Right cardiac atrium (tissue), 5 donors: ENCODE measurements at regions not wholly inside any gene's neighbourhood (a gene's known extent, or its start where the extent isn't known, plus 50 kb on each side); places are given as distances from the start of the nearest gene placed in this dataset.

Experiments used
- ATAC-seq, 2 donors: fragments of 200-7000 bp; cut with Tn5 transposase; one replicate each; pipeline versions ENCODE4 v1.8.0 to v1.9.1; 2020; ENCODE audit warnings: moderate library complexity in 2 of 2, mild to moderate bottlenecking in 1 of 2
- DNase-seq, 3 donors: peaks; one replicate each; pipeline ENCODE4 v3.0.0-alpha.2; 2020
- H3K27ac ChIP-seq: one replicate; pipeline ENCODE4 v1.5.1; 2013; ENCODE audit warnings: mild to moderate bottlenecking, low read length, control low read depth, moderate library complexity
- H3K27me3 ChIP-seq: one replicate; pipeline ENCODE4 v1.6.1; 2013; ENCODE audit not compliant: control insufficient read depth, insufficient read depth
- H3K4me1 ChIP-seq: one replicate; pipeline ENCODE4 v1.6.1; 2013; ENCODE audit warnings: low read length; ENCODE audit not compliant: control insufficient read depth, insufficient read depth
- H3K4me3 ChIP-seq: one replicate; pipeline ENCODE4 v1.5.1; 2013; ENCODE audit warnings: low read length, control low read depth
- H3K9me3 ChIP-seq: one replicate; pipeline ENCODE4 v1.6.1; 2013; ENCODE audit warnings: low read length; ENCODE audit not compliant: control insufficient read depth
- WGBS: extraction: QIAGEN DNeasy Blood & Tissue Kit; methylation state at CpG from one replicate; pipeline ENCODE4 v1.1.7; 2013; 5-methylcytosine and 5-hydroxymethylcytosine counted together
- intact Hi-C, 4 donors: fragments of 100-400 bp; cut with DNase I; formaldehyde crosslinking; loops; one replicate each; pipeline versions ENCODE4 v1.11.0 to v1.14.0; 2022 to 2023
- donor health status: healthy with polysubstance abuse.
- donor health status: DM: no; HTN: yes; CAD: no.
- donor health status: DM: no; HTN: no; CAD: no.
- donor health status: DM: no; HTN: yes; CAD: no; lungs with severe emphysema.
- donor health status: DM: yes; HTN: yes; CAD: no.

DNA sequence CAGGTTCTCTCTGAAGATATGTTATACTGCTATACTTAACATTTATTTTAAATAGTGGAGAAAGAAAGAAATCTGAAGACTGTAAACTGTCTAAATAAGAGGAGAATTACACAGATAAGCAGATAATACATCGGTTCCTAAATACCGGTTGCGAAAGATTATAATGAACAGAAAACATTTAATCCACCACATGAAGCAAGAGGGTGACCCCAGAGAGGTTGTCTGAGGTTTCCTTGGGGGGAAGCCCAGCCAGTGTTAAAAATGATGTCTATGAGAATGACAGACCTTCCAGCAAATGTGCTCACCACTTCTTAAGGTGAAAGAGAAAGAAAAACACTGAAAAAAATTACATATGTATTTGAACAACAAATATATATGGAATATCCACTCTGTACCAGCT lies 356.4 kb upstream of the KAZN start:
- no peak for ATAC-seq
- Histone ChIP-seq H3K4me3 (no peak overlapping the region), H3K9me3 (no peaks in the 10 kb centered on the region), H3K4me1 (no peaks in the 10 kb centered on the region), H3K27ac (no peak overlapping the region), H3K27me3 (no peaks in the 10 kb centered on the region)
- no peak for DNase-seq
- intact Hi-C loops, result no loop called here
- WGBS, result 70% methylated on average over 3 of the region's 3 CpGs

DNA sequence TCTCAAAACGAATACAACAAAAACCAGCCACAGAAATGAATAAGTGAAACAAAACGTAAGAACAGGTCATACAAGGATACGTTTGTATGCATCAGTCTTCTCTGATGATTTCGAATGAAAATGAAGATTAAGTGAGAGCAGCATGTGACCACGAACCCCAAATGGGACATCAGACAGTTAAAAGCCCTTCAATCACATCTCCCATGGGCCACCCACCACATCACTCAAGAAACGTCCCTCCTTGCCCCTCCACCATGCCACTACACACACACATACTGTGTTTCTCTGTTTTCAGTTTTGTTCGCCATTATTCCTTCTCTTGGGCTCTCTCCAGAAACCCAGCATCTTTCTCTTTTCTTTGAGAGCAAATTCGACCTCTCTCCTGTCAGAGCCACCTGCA lies 355.6 kb upstream of the KAZN start:
- H3K4me3 ChIP-seq, result no peak overlapping the region
- ATAC-seq (no peak), DNase-seq (no peak)
- no peaks in the 10 kb centered on the region for H3K9me3 ChIP-seq
- no peak overlapping the region for H3K27ac ChIP-seq
- 73% methylated on average over 8 of the region's 8 CpGs for WGBS
- H3K4me1 ChIP-seq, result no peaks in the 10 kb centered on the region
- no peaks in the 10 kb centered on the region for H3K27me3 ChIP-seq
- intact Hi-C loops, result no loop called here

DNA sequence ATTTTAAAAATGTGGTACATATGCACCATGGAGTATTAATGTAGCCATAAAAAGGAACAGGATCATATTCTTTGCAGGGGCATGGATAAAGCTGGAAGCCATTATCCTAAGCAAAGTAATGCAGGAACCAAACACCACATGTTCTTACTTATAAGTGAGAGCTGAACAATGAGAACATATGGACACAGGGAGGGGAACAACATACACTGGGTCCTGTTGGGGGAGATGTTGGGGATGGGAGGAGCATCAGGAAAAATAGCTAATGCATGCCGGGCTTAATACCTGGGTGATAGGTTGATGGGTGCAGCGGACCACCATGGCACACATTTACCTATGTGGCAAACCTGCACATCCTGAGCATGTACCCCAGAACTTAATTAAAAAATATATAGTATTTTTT lies 352.5 kb upstream of the KAZN start:
- Histone ChIP-seq H3K27ac (no peak overlapping the region), H3K4me1 (no peaks in the 10 kb centered on the region), H3K27me3 (no peaks in the 10 kb centered on the region), H3K4me3 (no peak overlapping the region), H3K9me3 (no peaks in the 10 kb centered on the region)
- ATAC-seq (no peak), DNase-seq (no peak)
- WGBS, result 87% methylated on average over 2 of the region's 2 CpGs
- intact Hi-C loops, result no loop called here

DNA sequence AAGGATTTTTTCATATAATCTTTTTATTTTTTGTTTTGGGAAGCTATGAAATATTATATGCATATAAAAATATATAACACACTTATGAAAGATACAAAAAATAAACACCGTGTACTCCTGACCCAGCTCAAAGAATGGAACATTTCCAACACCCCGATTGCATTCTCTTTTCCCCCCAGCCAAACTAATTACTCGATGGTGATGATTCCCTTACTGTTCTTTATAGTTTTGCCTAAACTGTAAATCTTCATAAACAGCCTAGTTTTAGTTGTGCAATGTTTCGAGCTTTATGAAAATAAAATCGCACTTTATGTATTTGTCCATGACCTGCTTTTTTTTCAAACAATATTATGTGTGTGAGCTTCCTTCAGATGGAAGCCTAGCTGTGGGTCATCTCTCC lies 352.0 kb upstream of the KAZN start:
- H3K27ac ChIP-seq, result no peak overlapping the region
- 76% methylated on average over 5 of the region's 5 CpGs for WGBS
- H3K4me3 ChIP-seq, result no peak overlapping the region
- intact Hi-C loops, result no loop called here
- H3K4me1 ChIP-seq, result no peaks in the 10 kb centered on the region
- no peak for DNase-seq
- H3K9me3 ChIP-seq, result no peaks in the 10 kb centered on the region
- no peak for ATAC-seq
- no peaks in the 10 kb centered on the region for H3K27me3 ChIP-seq

DNA sequence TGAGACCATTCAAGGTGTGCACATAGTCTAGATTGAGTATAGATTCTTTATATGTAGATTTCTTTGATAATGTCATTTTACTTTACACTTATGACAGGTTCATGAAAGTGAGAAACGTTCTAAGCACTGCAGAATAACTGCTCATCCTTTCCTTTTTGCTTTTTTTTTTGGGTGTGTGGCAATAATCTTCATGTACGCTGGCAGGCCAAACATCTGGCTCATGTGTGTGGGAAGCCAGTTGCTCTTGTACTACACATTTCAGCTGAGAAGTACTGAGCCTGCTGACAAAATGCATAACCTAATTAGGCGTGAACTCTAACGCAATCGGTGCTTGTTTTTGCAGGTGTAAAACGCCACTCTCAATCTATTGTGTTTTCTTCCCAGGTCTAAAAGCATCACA lies 350.8 kb upstream of the KAZN start:
- Histone ChIP-seq H3K27ac (no peak overlapping the region), H3K9me3 (no peaks in the 10 kb centered on the region), H3K4me1 (no peaks in the 10 kb centered on the region), H3K27me3 (no peaks in the 10 kb centered on the region), H3K4me3 (no peak overlapping the region)
- intact Hi-C loops, result no loop called here
- DNase-seq (no peak), ATAC-seq (no peak)
- 74% methylated on average over 6 of the region's 6 CpGs for WGBS

DNA sequence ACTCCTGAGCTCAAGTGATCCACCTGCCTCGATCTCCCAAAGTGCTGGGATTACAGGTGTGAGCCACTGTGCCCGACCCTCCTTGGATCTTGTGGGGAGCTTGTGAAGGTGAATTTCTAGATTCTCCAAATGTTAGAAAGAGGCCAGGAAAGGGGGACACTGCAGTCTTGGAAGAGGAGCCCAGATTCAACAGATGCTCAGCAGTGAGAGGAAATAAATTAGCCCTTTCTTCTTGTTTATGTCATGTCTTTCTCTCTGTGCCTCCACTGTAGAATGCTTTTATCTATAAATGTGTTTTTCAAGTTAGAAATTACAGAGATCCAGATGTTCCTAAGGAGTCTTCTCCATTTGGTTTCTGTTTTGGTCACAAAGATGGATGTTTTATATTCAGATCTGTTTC lies 346.6 kb upstream of the KAZN start:
- DNase-seq, result no peak
- H3K4me3 ChIP-seq, result no peak overlapping the region
- no peaks in the 10 kb centered on the region for H3K27me3 ChIP-seq
- no peak overlapping the region for H3K27ac ChIP-seq
- H3K4me1 ChIP-seq, result no peaks in the 10 kb centered on the region
- no peak for ATAC-seq
- no peaks in the 10 kb centered on the region for H3K9me3 ChIP-seq
- intact Hi-C loops, result no loop called here
- WGBS, result 91% methylated on average over 2 of the region's 2 CpGs

DNA sequence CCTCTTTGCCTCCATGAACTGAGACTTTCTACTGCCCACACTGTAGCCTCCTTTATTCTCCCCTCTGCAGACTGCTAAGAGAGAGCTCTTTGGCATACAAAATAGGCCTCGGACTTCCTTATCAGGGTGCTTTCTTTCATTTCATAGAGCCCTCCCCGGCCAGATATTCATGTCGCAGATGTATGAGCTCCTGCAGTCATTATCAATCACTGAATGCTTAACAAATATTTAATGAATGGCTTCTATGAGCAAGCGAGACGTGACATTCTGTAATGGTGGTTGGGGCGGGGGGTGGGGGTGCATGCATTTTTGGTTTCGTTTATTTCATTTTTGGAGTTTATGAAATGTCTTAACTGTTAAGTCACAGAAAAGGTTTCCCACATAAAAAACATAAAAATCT lies 344.8 kb upstream of the KAZN start:
- no peak overlapping the region for H3K27ac ChIP-seq

DNA sequence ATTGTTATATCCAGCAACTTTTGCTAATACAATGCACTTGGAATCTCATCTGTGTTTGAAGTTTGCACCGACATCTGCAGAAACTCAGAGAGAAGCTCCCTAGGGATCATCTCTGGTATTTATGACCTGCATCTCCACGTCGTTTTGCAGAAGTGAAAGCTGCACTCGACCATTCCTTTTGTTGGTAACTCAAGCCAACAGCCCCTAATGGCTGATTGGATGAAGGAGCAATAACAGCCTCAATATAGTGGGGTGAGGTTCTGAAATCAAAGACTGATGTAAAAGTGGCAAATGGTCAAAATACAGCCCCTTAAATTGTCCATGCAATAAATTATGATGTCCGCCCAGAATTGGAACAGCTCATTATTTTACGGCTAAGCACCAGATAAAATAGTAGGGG lies 344.2 kb upstream of the KAZN start:
- H3K27ac ChIP-seq, result no peak overlapping the region
- no peak overlapping the region for H3K4me3 ChIP-seq
- H3K9me3 ChIP-seq, result no peaks in the 10 kb centered on the region
- DNase-seq (no peak), ATAC-seq (no peak)
- H3K4me1 ChIP-seq, result no peaks in the 10 kb centered on the region
- 44% methylated on average over 6 of the region's 6 CpGs for WGBS
- H3K27me3 ChIP-seq, result no peaks in the 10 kb centered on the region
- intact Hi-C loops, result no loop called here

More for the DNA sequence above, 344.8 kb upstream of the KAZN start:
- no peaks in the 10 kb centered on the region for H3K4me1 ChIP-seq
- ATAC-seq (no peak), DNase-seq (no peak)
- H3K4me3 ChIP-seq, result no peak overlapping the region
- no peaks in the 10 kb centered on the region for H3K27me3 ChIP-seq
- H3K9me3 ChIP-seq, result no peaks in the 10 kb centered on the region
- intact Hi-C loops, result no loop called here
- WGBS, result 57% methylated on average over 7 of the region's 7 CpGs

DNA sequence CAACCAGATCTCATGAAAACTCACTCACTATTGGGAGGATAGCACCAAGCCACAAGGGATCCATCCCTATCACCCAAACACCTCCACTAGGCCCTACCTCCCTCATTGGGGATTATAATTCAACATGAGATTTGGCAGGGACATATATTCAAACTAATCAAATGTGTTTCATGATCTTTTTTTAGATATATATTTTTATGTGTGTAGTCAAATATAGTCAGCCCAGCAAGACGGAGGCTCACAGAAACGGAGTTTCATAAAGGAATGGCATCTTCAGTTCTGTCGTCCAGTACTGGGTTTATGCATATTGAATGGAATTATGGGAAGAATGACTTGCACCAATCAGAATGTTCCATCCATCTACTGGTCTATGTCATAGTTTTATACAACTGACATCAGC lies 343.3 kb upstream of the KAZN start:
- Histone ChIP-seq H3K9me3 (no peaks in the 10 kb centered on the region), H3K4me1 (no peaks in the 10 kb centered on the region), H3K4me3 (no peak overlapping the region), H3K27me3 (no peaks in the 10 kb centered on the region), H3K27ac (no peak overlapping the region)
- WGBS, result 84% methylated on average over 3 of the region's 3 CpGs
- DNase-seq (no peak), ATAC-seq (no peak)
- intact Hi-C loops, result no loop called here

DNA sequence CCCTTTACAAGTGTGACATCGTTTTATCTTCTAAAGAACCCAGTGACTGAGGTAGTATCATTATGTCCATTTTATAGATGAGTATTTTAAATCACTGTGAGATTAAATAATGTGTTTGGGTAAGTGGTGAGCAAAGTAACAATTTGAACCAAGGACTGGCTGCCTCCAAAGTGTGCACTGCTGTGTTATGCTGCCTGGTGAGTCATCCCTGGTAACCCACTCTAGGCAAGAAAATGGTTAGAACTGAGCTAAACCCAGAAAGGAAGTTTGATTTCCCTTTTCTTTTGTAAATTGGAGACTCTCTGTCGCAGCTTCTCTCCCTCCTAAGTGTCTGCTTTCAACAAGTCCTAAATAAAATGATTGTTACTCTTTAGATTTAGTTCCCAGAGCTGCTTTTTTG lies 342.8 kb upstream of the KAZN start:
- Histone ChIP-seq H3K4me3 (no peak overlapping the region), H3K27ac (no peak overlapping the region), H3K9me3 (no peaks in the 10 kb centered on the region), H3K27me3 (no peaks in the 10 kb centered on the region), H3K4me1 (no peaks in the 10 kb centered on the region)
- ATAC-seq (peak in 1 of 2 donors; percentile 50), DNase-seq (no peak)
- intact Hi-C loops, result no loop called here
- WGBS, result 48% methylated on average over 2 of the region's 2 CpGs

DNA sequence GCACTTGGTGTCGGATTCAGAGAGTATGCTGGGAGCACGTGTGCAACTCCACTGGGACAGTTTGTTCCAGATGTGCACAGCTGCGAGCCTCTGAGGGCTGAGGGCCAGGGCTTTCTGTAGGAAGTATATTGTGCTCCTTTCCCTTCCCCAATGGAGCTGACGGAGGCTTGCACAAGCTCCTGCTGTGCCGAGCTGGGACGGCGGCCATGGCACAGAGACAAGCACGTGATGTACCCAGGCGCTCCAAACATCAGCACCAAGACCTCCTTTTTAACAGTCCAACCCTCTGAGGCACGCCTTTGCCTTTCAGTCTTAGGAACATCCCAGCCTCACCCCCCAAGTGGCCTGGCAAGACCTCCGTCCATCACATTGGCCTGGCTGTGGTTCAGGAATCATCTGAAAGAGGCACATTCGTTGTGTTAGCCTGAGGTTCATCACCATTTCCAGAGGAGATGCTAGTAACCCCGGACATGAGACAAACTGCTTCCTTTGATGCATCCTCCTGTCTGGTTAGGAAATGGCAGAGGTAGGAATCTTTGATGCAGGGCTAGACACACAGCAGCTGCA lies 339.2 kb upstream of the KAZN start:
- Histone ChIP-seq H3K4me3 (no peak overlapping the region), H3K27ac (peak overlapping the region; percentile 6), H3K9me3 (no peaks in the 10 kb centered on the region), H3K4me1 (no peaks in the 10 kb centered on the region), H3K27me3 (no peaks in the 10 kb centered on the region)
- ATAC-seq (peak; percentile 95 to 97), DNase-seq (peak; percentile 91 to 96 (median 94))
- intact Hi-C loops, result no loop called here
- 54% methylated on average over 13 of the region's 13 CpGs for WGBS

DNA sequence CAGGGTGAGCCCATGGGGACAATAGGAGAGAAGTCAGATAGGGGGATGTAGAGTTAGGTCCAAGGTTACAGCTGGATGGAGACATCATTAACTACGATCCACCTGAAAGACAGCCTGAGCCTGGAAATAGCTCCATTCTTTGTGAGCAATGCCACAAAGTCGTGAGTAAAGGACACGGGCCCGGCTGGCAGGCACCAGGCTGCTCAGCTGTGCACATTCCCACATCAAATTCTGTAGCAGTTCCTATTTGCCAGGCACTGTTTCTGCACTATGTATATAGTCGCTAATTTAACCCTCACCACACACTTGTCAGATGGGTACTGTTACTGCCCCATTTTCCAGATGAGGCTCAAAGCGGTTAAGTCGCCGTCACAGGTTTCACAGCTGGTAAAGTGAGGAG lies 338.0 kb upstream of the KAZN start:
- WGBS, result 93% methylated on average over 8 of the region's 8 CpGs
- intact Hi-C loops, result loop anchor here in 1 of 4 donors (10.0 kb wide), 1 partner anchor 104 kb away; no protein-coding TSS in a partner anchor
- Histone ChIP-seq H3K27ac (no peak overlapping the region), H3K4me3 (no peak overlapping the region), H3K9me3 (no peaks in the 10 kb centered on the region), H3K4me1 (no peaks in the 10 kb centered on the region), H3K27me3 (no peaks in the 10 kb centered on the region)
- ATAC-seq (no peak), DNase-seq (no peak)
